OCI-LY7 (cell line): ENCODE measurements at regions not wholly inside any gene's neighbourhood (a gene's known extent, or its start where the extent isn't known, plus 50 kb on each side); places are given as distances from the start of the nearest gene placed in this dataset.

ENCODE experiments used
- BruUV-seq: library from RNA; stranded (reverse); fragments of 400-500 nt; replicated peaks from 2 replicates; lab custom pipeline; 2021; lab: Mats Ljungman, UMichigan
- CTCF ChIA-PET: fragments of 300-600 bp; sonication (Branson Sonifier 250); formaldehyde crosslinking; loops from one replicate; lab custom pipeline; 2022; ENCODE audit warnings: antibody characterized with exemption; ENCODE audit not compliant: unreplicated experiment; lab: Charles Lee
- POLR2A ChIA-PET: fragments of 300-600 bp; sonication (Branson Sonifier 250); formaldehyde crosslinking; loops from one replicate; lab custom pipeline; 2022; ENCODE audit warnings: antibody characterized with exemption; lab: Charles Lee
- DNase-seq: peaks from one replicate; pipeline ENCODE4 v3.0.0-alpha.2; 2015; ENCODE audit warnings: low spot score
- H2AFZ ChIP-seq: fragments of 200-600 bp; sonication (generic), shearing (Covaris generic); 2 replicates; pipeline ENCODE4 v1.6.1; 2014; ENCODE audit warnings: mild to moderate bottlenecking, antibody characterized with exemption, low read length, moderate library complexity
- H3K27ac ChIP-seq: fragments of 200-600 bp; sonication (generic); 2 replicates; pipeline ENCODE4 v1.5.1; 2014; ENCODE audit warnings: mixed run types, low read depth, mild to moderate bottlenecking, moderate library complexity, low read length, inconsistent platforms; ENCODE audit not compliant: poor library complexity, severe bottlenecking
- H3K36me3 ChIP-seq: fragments of 200-600 bp; sonication (generic); 2 replicates; pipeline ENCODE4 v1.6.1; 2014; ENCODE audit warnings: mild to moderate bottlenecking, antibody characterized with exemption, low read length, moderate library complexity, mixed read lengths; ENCODE audit not compliant: insufficient read depth
- H3K4me1 ChIP-seq: fragments of 200-600 bp; sonication (generic); 2 replicates; pipeline ENCODE4 v1.5.1; 2014; ENCODE audit warnings: mild to moderate bottlenecking, low read length; ENCODE audit not compliant: insufficient read depth, poor library complexity, severe bottlenecking
- H3K4me2 ChIP-seq: fragments of 200-600 bp; sonication (generic); 2 replicates; pipeline ENCODE4 v1.6.1; 2014; ENCODE audit warnings: mild to moderate bottlenecking, low read length
- H3K4me3 ChIP-seq: fragments of 200-600 bp; sonication (generic); 2 replicates; pipeline ENCODE4 v1.5.1; 2014; ENCODE audit warnings: mild to moderate bottlenecking, low read depth, low read length; ENCODE audit not compliant: poor library complexity, severe bottlenecking
- H3K79me2 ChIP-seq: fragments of 200-600 bp; sonication (generic); 2 replicates; pipeline ENCODE4 v1.6.1; 2016; ENCODE audit warnings: low read depth, mild to moderate bottlenecking, low read length, moderate library complexity, mixed read lengths; ENCODE audit not compliant: insufficient read depth
- H3K9me2 ChIP-seq: fragments of 200-600 bp; sonication (generic); 2 replicates; pipeline ENCODE4 v1.6.1; 2016; ENCODE audit warnings: mild to moderate bottlenecking, low read length, mixed read lengths; ENCODE audit not compliant: insufficient read depth
- H3K9me3 ChIP-seq: fragments of 200-600 bp; sonication (generic); 2 replicates; pipeline ENCODE4 v1.6.1; 2014; ENCODE audit warnings: mild to moderate bottlenecking, mixed run types, low read length, mixed read lengths
- H4K20me1 ChIP-seq: fragments of 200-600 bp; sonication (generic); 2 replicates; pipeline ENCODE4 v1.6.1; 2014; ENCODE audit warnings: mild to moderate bottlenecking, antibody characterized with exemption, low read length, moderate library complexity, mixed read lengths; ENCODE audit not compliant: insufficient read depth
- EZH2phosphoT487 ChIP-seq: fragments of 200-600 bp; sonication (generic); IDR thresholded peaks from 2 replicates; pipeline ENCODE4 v1.6.1; 2018; ENCODE audit warnings: low read depth, borderline replicate concordance, mild to moderate bottlenecking, mixed run types, antibody characterized with exemption, low read length, moderate library complexity, mixed read lengths
- intact Hi-C: fragments of 100-400 bp; cut with micrococcal nuclease; formaldehyde crosslinking; loops from one replicate; pipeline ENCODE4 v1.10.0; 2022; ENCODE audit not compliant: unreplicated experiment
- TF ChIP-seq, protein P1 (sequence below): fragments of 200-600 bp; sonication (generic); conservative IDR thresholded peaks from 2 replicates; pipeline ENCODE4 v1.5.1; 2014; ENCODE audit warnings: mild to moderate bottlenecking, antibody characterized with exemption, low read length, moderate library complexity, mixed read lengths

DNA sequence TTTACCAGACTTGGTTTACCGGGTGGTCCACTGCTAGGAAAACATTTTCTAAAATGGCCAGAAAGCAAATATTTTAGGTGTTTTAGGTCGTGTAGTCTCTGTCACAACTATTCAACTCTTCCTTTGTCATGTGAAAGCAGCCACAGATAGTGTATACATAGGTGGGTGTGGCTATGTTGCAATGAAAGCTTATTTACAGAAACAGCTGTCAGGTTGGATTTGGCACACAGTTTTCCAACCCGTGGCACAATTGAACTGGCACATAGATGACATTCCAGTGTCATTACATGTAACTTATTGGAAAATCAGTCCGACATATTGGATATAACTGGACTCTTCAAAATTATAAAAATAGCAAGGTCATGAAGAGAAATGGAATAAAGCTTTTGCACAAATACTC, 68.9 kb upstream of the KCNQ5 start:
- H2AFZ ChIP-seq, result no peak overlapping the region
- H3K27ac ChIP-seq, result no peak overlapping the region
- no peaks in the 10 kb centered on the region for H3K9me2 ChIP-seq
- no peaks in the 10 kb centered on the region for H4K20me1 ChIP-seq
- BruUV-seq, result no TSS peak
- H3K9me3 ChIP-seq, result no peaks in the 10 kb centered on the region
- POLR2A ChIA-PET, result interaction anchor here (0.6 kb wide), 1 partner anchor 38 kb away, joined by 4 read pairs; no protein-coding TSS in a partner anchor
- no peaks in the 10 kb centered on the region for H3K36me3 ChIP-seq
- H3K4me2 ChIP-seq, result no peak overlapping the region
- intact Hi-C loops, result no loop called here
- no peak overlapping the region for H3K4me3 ChIP-seq
- no peaks in the 10 kb centered on the region for H3K79me2 ChIP-seq
- DNase-seq, result no peak
- CTCF ChIA-PET, result no interaction called here
- TF ChIP-seq, protein P1, sequence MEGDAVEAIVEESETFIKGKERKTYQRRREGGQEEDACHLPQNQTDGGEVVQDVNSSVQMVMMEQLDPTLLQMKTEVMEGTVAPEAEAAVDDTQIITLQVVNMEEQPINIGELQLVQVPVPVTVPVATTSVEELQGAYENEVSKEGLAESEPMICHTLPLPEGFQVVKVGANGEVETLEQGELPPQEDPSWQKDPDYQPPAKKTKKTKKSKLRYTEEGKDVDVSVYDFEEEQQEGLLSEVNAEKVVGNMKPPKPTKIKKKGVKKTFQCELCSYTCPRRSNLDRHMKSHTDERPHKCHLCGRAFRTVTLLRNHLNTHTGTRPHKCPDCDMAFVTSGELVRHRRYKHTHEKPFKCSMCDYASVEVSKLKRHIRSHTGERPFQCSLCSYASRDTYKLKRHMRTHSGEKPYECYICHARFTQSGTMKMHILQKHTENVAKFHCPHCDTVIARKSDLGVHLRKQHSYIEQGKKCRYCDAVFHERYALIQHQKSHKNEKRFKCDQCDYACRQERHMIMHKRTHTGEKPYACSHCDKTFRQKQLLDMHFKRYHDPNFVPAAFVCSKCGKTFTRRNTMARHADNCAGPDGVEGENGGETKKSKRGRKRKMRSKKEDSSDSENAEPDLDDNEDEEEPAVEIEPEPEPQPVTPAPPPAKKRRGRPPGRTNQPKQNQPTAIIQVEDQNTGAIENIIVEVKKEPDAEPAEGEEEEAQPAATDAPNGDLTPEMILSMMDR, result no peak
- TF ChIP-seq EZH2phosphoT487, result no peak
- no peaks in the 10 kb centered on the region for H3K4me1 ChIP-seq

DNA sequence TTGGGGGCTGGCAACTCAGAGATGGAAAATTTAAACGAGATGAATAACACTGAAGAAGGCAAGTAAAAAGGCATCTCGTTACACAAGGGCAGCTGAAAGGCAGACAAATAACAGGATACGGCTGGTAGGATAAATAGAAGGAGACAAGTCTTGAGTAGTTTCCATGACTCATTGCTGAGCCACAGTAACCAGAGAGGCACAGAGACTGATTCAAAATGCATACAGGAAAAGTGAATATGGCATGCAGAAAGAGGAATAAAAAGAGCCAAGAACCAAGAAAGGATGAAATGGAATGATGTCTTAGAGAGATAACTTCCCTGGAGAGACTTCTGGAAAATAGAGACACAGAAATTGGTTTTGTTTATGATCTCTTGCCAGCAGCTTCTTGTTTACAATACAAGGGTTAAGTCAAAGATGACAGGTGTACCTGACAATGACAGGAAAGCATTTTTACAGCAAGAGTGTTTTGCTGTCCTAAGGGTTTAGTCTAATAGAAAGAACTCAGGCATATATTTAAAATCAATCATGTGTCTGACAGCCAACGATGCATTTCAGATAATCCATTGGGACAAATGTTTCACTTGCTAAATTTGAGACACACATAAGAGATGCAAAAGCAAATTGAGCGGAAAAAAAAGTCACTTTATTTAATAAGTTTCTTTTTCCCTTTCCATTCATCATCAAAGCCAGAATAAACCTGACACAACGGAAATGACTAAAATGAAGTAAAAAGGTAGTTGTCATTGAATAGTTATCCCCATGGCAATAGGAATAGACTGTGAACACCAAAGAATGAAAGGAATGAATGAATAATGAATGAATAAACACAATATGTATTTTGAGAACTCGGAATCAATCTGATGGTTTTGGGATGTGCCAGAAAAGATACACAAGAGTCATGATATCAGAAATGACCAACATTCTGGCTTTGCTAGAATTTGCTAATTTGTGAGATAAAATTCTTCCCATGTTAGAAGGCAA, 68.0 kb upstream of the KCNQ5 start:
- Histone ChIP-seq H3K9me3 (no peaks in the 10 kb centered on the region), H3K4me2 (no peak overlapping the region), H3K4me3 (no peak overlapping the region), H3K27ac (no peak overlapping the region), H2AFZ (no peak overlapping the region), H3K79me2 (no peaks in the 10 kb centered on the region), H3K4me1 (no peaks in the 10 kb centered on the region), H3K9me2 (no peaks in the 10 kb centered on the region), H3K36me3 (no peaks in the 10 kb centered on the region), H4K20me1 (no peaks in the 10 kb centered on the region)
- no TSS peak for BruUV-seq
- POLR2A ChIA-PET, result interaction anchor here (0.5 kb wide), 1 partner anchor 1134 kb away, joined by 7 read pairs; no protein-coding TSS in a partner anchor
- TF ChIP-seq EZH2phosphoT487, result no peak
- TF ChIP-seq, protein P1, result no peak
- intact Hi-C loops, result no loop called here
- CTCF ChIA-PET, result no interaction called here
- DNase-seq, result no peak
